HUES48 (cell line): ENCODE measurements at regions not wholly inside any gene's neighbourhood (a gene's known extent, or its start where the extent isn't known, plus 50 kb on each side); places are given as distances from the start of the nearest gene placed in this dataset.
"Not testable (repeated sequence)": the region's sequence is repeated elsewhere in the genome, so short reads cannot be mapped to it uniquely, and the experiment has no call there.

Experiments used
- H3K27ac ChIP-seq: one replicate; pipeline ENCODE4 v1.7.0; 2013; ENCODE audit warnings: low read depth, low read length, inconsistent platforms
- H3K27me3 ChIP-seq: 2 replicates; pipeline ENCODE4 v1.6.1; 2013; ENCODE audit warnings: mild to moderate bottlenecking, low read length; ENCODE audit not compliant: control insufficient read depth, insufficient read depth
- H3K36me3 ChIP-seq: 2 replicates; pipeline ENCODE4 v1.6.1; 2013; ENCODE audit warnings: low read length; ENCODE audit not compliant: control insufficient read depth, insufficient read depth
- H3K4me1 ChIP-seq: 2 replicates; pipeline ENCODE4 v1.6.1; 2013; ENCODE audit warnings: mild to moderate bottlenecking, low read length; ENCODE audit not compliant: control insufficient read depth, insufficient read depth
- H3K4me3 ChIP-seq: 2 replicates; pipeline ENCODE4 v1.5.1; 2013; ENCODE audit warnings: mild to moderate bottlenecking, low read depth, low read length
- H3K9ac ChIP-seq: 2 replicates; pipeline ENCODE4 v1.6.1; 2013; ENCODE audit warnings: mild to moderate bottlenecking, low read depth, low read length, moderate library complexity
- H3K9me3 ChIP-seq: 2 replicates; pipeline ENCODE4 v1.6.1; 2013; ENCODE audit warnings: low read length; ENCODE audit not compliant: control insufficient read depth, insufficient read depth

- Histone ChIP-seq H3K9ac (no peak overlapping the region), H3K27ac (no peak overlapping the region), H3K27me3 (no peaks in the 10 kb centered on the region)
Measured at GRCh38 chr3:159488602-159489001, 500.0 kb upstream of the IL12A start.

GRCh38 chr3:159497361-159497760 lies 491.3 kb upstream of the IL12A start:
- H3K4me1 ChIP-seq = no peaks in the 10 kb centered on the region
- no peak overlapping the region for H3K27ac ChIP-seq
- H3K9me3 ChIP-seq = no peaks in the 10 kb centered on the region
- no peak overlapping the region for H3K4me3 ChIP-seq
- H3K36me3 ChIP-seq = no peaks in the 10 kb centered on the region
- no peak overlapping the region for H3K9ac ChIP-seq
- no peaks in the 10 kb centered on the region for H3K27me3 ChIP-seq

More at GRCh38 chr3:159488602-159489001, 500.0 kb upstream of the IL12A start:
- Histone ChIP-seq H3K4me1 (0 out of 2 replicates have a peak, but pooled peaks cover 4% of the 10 kb centered on the region), H3K4me3 (no peak overlapping the region), H3K36me3 (no peaks in the 10 kb centered on the region), H3K9me3 (no peaks in the 10 kb centered on the region; the same call in 1 of the 2 replicates)

GRCh38 chr3:159499031-159499793 lies 489.4 kb upstream of the IL12A start:
- no peak overlapping the region for H3K9ac ChIP-seq
- no peaks in the 10 kb centered on the region for H3K4me1 ChIP-seq
- H3K4me3 ChIP-seq = no peak overlapping the region
- no peaks in the 10 kb centered on the region for H3K27me3 ChIP-seq
- H3K9me3 ChIP-seq = no peaks in the 10 kb centered on the region
- no peaks in the 10 kb centered on the region for H3K36me3 ChIP-seq
- no peak overlapping the region for H3K27ac ChIP-seq

- no peak overlapping the region for H3K9ac ChIP-seq
Measured at GRCh38 chr3:159501029-159501428, 487.6 kb upstream of the IL12A start.

GRCh38 chr3:159502986-159503385 lies 485.6 kb upstream of the IL12A start:
- Histone ChIP-seq H3K36me3 (no peaks in the 10 kb centered on the region), H3K27me3 (no peaks in the 10 kb centered on the region), H3K9ac (no peak overlapping the region), H3K27ac (no peak overlapping the region), H3K4me3 (no peak overlapping the region), H3K9me3 (no peaks in the 10 kb centered on the region), H3K4me1 (no peaks in the 10 kb centered on the region)

More at GRCh38 chr3:159501029-159501428, 487.6 kb upstream of the IL12A start:
- no peak overlapping the region for H3K4me3 ChIP-seq
- H3K4me1 ChIP-seq = no peaks in the 10 kb centered on the region
- H3K9me3 ChIP-seq = no peaks in the 10 kb centered on the region
- no peaks in the 10 kb centered on the region for H3K36me3 ChIP-seq
- no peaks in the 10 kb centered on the region for H3K27me3 ChIP-seq
- H3K27ac ChIP-seq = no peak overlapping the region

GRCh38 chr3:159510988-159511387 lies 477.6 kb upstream of the IL12A start:
- H3K36me3 ChIP-seq, H3K4me3 ChIP-seq, H3K9ac ChIP-seq, H3K4me1 ChIP-seq, H3K9me3 ChIP-seq, H3K27ac ChIP-seq, H3K27me3 ChIP-seq: not testable (repeated sequence)

GRCh38 chr3:159513444-159513843 lies 475.2 kb upstream of the IL12A start:
- Histone ChIP-seq H3K27ac (no peak overlapping the region), H3K36me3 (no peaks in the 10 kb centered on the region), H3K9me3 (no peaks in the 10 kb centered on the region), H3K4me3 (no peak overlapping the region), H3K27me3 (no peaks in the 10 kb centered on the region), H3K4me1 (no peaks in the 10 kb centered on the region), H3K9ac (no peak overlapping the region)

- H3K27me3 ChIP-seq = no peaks in the 10 kb centered on the region
- no peaks in the 10 kb centered on the region for H3K9me3 ChIP-seq
- H3K4me3 ChIP-seq = no peak overlapping the region
- H3K27ac ChIP-seq = no peak overlapping the region
- no peak overlapping the region for H3K9ac ChIP-seq
- no peaks in the 10 kb centered on the region for H3K36me3 ChIP-seq
- H3K4me1 ChIP-seq = no peaks in the 10 kb centered on the region
Measured at GRCh38 chr3:159513867-159514380, 474.7 kb upstream of the IL12A start.

- Histone ChIP-seq H3K9me3 (no peaks in the 10 kb centered on the region), H3K27ac (no peak overlapping the region), H3K9ac (no peak overlapping the region), H3K36me3 (no peaks in the 10 kb centered on the region), H3K4me3 (no peak overlapping the region), H3K27me3 (no peaks in the 10 kb centered on the region), H3K4me1 (no peaks in the 10 kb centered on the region)
Measured at GRCh38 chr3:159517105-159517504, 471.5 kb upstream of the IL12A start.

- no peaks in the 10 kb centered on the region for H3K9me3 ChIP-seq
- H3K9ac ChIP-seq = no peak overlapping the region
- no peaks in the 10 kb centered on the region for H3K27me3 ChIP-seq
- no peaks in the 10 kb centered on the region for H3K4me1 ChIP-seq
- H3K36me3 ChIP-seq = no peaks in the 10 kb centered on the region
- H3K27ac ChIP-seq = no peak overlapping the region
- H3K4me3 ChIP-seq = no peak overlapping the region
Measured at GRCh38 chr3:159520638-159521037, 468.0 kb upstream of the IL12A start.

- no peaks in the 10 kb centered on the region for H3K36me3 ChIP-seq
- no peak overlapping the region for H3K9ac ChIP-seq
- no peak overlapping the region for H3K4me3 ChIP-seq
- H3K4me1 ChIP-seq = no peaks in the 10 kb centered on the region
- no peak overlapping the region for H3K27ac ChIP-seq
- H3K27me3 ChIP-seq = no peaks in the 10 kb centered on the region
- no peaks in the 10 kb centered on the region for H3K9me3 ChIP-seq
Measured at GRCh38 chr3:159522276-159522675, 466.4 kb upstream of the IL12A start.
